ENCODE measurements at regions not wholly inside any gene's neighbourhood (a gene's known extent, or its start where the extent isn't known, plus 50 kb on each side); places are given as distances from the start of the nearest gene placed in this dataset.

DNA sequence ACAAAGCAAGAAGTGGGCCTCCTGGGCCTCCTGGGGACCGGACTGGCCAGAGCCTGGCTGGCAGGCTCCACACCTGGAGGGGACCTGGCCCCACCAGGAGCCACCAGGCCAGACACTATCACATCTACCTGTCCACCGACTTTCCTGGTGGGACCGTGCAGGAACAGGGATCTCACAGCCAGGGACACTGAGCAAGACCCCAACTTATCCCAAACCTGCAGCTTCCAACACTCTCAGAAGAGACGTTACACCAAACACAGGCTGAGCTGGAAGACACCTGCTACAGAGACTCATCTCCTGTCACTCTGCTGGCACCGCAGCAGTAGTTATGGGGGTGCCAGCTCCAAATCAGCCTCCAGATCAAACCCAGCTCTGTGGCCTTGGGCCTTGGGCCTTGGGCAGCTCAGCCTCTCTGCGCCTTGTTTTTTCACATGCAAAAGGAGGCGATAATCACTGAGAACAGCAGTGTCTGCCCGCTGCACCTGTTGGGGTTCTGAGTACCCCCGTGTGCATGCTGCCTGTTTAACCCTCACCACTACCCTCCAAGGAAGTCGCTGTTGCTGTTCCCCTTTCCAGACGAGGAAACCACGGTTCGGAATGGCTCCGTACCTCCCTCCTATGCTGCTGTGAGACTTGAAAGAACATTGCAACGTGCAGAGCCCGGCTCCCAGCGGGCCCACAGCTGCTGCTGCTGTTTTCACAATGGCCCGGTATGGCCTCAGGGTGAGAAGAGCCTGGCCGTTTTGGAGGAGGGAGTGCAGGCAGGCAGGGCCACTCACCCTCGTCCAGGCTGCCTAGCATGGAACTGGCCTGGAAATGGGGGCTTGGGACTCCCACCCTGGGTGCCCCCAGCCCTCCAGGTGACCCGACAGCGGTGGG, 69.6 kb downstream of the ADRA2C start:
- TF ChIP-seq CTCF (conservative IDR thresholded peaks at IDR 0.05) (no peak), ZFX (IDR thresholded peaks at IDR 0.05) (no peak)
